ENCODE measurements at regions not wholly inside any gene's neighbourhood (a gene's known extent, or its start where the extent isn't known, plus 50 kb on each side); places are given as distances from the start of the nearest gene placed in this dataset.

- no peak for TF ChIP-seq CTCF (conservative IDR thresholded peaks at IDR 0.05; ENCODE audit: low read depth, low read length)
- no peak for TF ChIP-seq EZH2 (IDR thresholded peaks at IDR 0.05; ENCODE audit: low read length, unreplicated experiment)
- no peak for TF ChIP-seq EZH2phosphoT487 (IDR thresholded peaks at IDR 0.05; ENCODE audit: borderline replicate concordance, low read length)
Observed at GRCh38 chr4:115325836-115326235, 212.4 kb upstream of the NDST4 start.

Measured in PC-3 (cell line).